HG03159 (cell line): ENCODE measurements at regions not wholly inside any gene's neighbourhood (a gene's known extent, or its start where the extent isn't known, plus 50 kb on each side); places are given as distances from the start of the nearest gene placed in this dataset.

ENCODE experiments used
- ATAC-seq: cut with Tn5 transposase; IDR thresholded peaks from one replicate; pipeline ENCODE4 v1.9.1; 2021; ENCODE audit warnings: mild to moderate bottlenecking, moderate library complexity; ENCODE audit not compliant: unreplicated experiment

- ATAC-seq, result no peak
Measured at GRCh38 chr1:87715471-87715870, 386.8 kb downstream of the LMO4 start.

GRCh38 chr1:87717157-87717670 is 388.5 kb downstream of the LMO4 start:
- ATAC-seq, result no peak

GRCh38 chr1:87718241-87718950 is 389.7 kb downstream of the LMO4 start:
- ATAC-seq, result no peak

GRCh38 chr1:87719658-87720057 is 391.0 kb downstream of the LMO4 start:
- ATAC-seq, result no peak

GRCh38 chr1:87720561-87720960 is 391.9 kb downstream of the LMO4 start:
- no peak for ATAC-seq

- no peak for ATAC-seq
Measured at GRCh38 chr1:87723193-87723592, 394.5 kb downstream of the LMO4 start.

- ATAC-seq, result no peak
Measured at GRCh38 chr1:87728169-87728568, 399.5 kb downstream of the LMO4 start.

- ATAC-seq, result no peak
Measured at GRCh38 chr1:87730274-87731216, 401.9 kb downstream of the LMO4 start.

- ATAC-seq, result no peak
Measured at GRCh38 chr1:87733386-87733785, 404.7 kb downstream of the LMO4 start.

GRCh38 chr1:87735750-87736149 is 407.1 kb downstream of the LMO4 start:
- no peak for ATAC-seq

- ATAC-seq, result no peak
Measured at GRCh38 chr1:87739141-87739540, 410.5 kb downstream of the LMO4 start.

- no peak for ATAC-seq
Measured at GRCh38 chr1:87739704-87740103, 411.0 kb downstream of the LMO4 start.

- ATAC-seq, result no peak
Measured at GRCh38 chr1:87743256-87743655, 414.6 kb downstream of the LMO4 start.

GRCh38 chr1:87744056-87744455 is 415.4 kb downstream of the LMO4 start:
- ATAC-seq, result no peak

- ATAC-seq, result no peak
Measured at GRCh38 chr1:87744763-87745162, 416.1 kb downstream of the LMO4 start.

- no peak for ATAC-seq
Measured at GRCh38 chr1:87753366-87753765, 424.7 kb downstream of the LMO4 start.

- no peak for ATAC-seq
Measured at GRCh38 chr1:87754139-87754538, 425.5 kb downstream of the LMO4 start.

GRCh38 chr1:87757676-87758075 is 429.0 kb downstream of the LMO4 start:
- ATAC-seq, result no peak

- ATAC-seq, result peak; percentile 60
Measured at GRCh38 chr1:87759421-87760087, 430.9 kb downstream of the LMO4 start.

- ATAC-seq, result no peak
Measured at GRCh38 chr1:87760155-87760554, 431.5 kb downstream of the LMO4 start.

- ATAC-seq, result no peak
Measured at GRCh38 chr1:87760654-87761053, 432.0 kb downstream of the LMO4 start.
